HG03095 (cell line): ENCODE measurements at regions not wholly inside any gene's neighbourhood (a gene's known extent, or its start where the extent isn't known, plus 50 kb on each side); places are given as distances from the start of the nearest gene placed in this dataset.

Experiments
- ATAC-seq: cut with Tn5 transposase; IDR thresholded peaks from one replicate; pipeline ENCODE4 v1.9.1; 2021; ENCODE audit warnings: moderate library complexity; ENCODE audit not compliant: unreplicated experiment

DNA sequence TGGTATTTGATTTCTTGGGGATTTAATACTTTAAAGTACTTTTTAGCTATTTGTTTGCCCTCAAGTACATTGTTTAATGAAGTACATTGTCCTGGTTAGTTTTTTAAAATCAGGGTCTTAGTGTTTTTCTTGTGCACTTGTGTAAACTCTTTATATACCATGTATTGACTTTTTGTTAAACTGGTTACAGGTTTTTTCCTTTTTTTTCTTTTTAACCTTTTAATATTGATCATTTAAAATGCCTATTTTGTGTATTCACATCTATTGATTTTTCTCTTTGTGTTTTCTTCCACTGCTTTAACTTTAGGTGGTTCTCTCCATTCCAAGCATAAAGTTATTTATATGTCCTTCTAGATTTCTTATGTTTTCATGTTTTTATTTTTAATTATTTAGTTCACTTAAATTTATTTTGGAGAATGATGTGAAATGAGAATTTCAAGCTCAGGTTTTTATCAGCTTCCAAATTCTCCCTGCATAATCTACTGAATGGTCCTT, 84.5 kb upstream of the MYCN start:
- ATAC-seq, result no peak

- no peak for ATAC-seq
Observed at GRCh38 chr2:15856318-15856717, 84.0 kb upstream of the MYCN start.

- ATAC-seq, result no peak
Observed at GRCh38 chr2:15858466-15858865, 81.9 kb upstream of the MYCN start.

DNA sequence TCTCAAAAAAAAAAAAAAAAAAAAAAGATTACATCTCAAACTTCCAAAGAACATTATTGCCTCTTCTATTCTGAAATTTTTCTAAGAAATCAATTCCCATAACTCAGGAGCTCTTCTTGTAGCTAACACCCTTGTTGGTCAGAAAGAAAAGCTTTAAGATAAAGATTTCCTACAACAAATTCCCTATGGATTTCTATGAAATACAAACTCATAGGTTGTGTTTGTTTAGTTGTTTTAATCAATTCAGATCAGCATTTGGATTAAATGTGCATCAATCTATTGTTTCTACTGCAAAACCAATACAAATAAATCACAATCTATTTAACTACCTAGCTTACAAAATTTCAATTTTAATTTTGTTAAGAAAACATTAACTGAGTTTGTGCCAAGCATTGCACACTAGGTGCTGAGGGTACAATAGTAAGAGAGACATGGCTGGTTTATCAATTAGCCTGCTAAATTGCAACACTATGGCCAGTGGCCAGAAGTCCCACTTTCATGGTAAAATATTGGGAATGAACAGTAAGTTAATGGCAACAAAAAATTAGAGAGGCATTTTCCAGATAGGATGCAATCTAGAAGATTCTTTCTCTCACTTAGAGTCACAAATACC, 80.2 kb upstream of the MYCN start:
- ATAC-seq, result no peak

DNA sequence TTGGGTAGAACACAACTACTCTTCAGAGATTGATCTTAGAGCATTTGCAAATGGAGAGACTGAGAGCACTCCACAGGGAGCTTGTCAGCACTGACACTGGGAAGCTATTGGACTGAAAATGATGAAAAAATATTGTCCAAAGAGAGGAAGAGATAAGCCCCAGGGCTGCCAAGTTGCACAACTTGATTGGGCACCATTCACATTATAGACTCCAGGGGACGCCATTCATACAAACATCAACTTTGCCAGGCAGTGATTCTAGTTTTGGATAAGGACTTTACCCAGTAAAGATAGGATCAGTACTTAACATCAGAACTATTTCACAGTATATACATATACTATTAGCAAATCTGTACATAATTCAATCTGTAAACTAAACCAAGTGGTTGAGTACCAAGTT, 79.6 kb upstream of the MYCN start:
- no peak for ATAC-seq

DNA sequence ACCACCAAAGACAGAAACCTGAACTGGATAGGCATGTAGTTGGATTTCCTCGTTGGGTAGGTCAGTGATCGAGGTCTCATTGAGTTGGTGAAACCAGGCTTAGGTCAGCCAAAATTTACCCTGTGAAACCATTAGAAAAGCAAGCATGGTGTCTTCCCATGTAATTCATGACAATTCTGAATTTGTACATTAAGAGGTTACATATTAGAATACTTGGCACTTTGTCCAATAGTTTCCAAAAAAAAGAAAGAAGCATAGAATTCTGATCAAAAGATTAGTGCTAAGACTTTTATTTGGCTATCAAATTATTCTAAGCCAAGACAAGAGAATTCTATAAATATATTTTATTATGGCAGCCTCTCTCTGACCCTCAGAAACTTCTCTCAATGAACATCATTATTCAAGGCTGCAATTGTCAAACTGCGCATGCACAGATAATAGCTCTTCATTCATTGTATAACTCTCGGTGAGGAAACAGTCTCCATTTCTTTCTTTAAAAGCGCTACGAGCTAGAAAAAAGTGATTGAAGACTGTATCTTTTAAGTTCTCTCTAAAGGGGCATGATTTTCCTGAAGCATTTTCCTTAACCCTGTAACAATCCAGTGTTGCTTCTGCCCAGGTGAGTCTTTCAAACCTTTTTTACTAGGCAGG, 79.1 kb upstream of the MYCN start:
- no peak for ATAC-seq

- no peak for ATAC-seq
Observed at GRCh38 chr2:15861898-15862297, 78.5 kb upstream of the MYCN start.

GRCh38 chr2:15863089-15863488, 77.3 kb upstream of the MYCN start:
- no peak for ATAC-seq

DNA sequence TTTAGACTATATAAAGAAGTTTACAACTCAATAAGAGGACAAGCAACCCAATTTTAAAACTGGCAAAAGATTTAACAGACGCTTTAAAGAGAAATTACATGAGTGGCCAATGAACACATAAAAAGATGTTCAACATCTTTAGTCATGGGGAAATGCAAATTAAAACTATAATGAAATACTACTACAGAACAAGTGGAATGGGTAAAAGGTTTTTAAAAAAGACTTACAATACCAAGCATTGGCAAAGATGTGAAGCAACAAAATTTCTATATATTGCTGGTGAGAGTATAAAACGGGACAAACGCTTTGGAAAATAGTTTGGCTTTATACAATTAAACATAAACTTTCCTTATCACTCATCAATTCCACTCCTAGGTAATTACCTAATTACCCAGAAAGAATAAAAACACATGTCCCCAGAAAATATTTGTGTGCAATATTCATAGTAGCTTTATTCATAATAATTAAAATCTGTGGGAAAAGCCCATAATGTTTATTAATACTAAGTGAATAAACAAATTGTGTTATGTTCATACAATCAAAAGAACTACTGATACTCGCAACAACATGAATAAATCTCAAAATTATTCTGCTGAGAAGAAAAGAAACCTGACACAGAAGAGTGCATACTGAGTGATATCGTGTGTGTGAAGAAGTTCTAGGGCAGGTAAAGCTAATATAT, 76.7 kb upstream of the MYCN start:
- no peak for ATAC-seq

GRCh38 chr2:15864176-15864769, 76.1 kb upstream of the MYCN start:
- ATAC-seq, result no peak

DNA sequence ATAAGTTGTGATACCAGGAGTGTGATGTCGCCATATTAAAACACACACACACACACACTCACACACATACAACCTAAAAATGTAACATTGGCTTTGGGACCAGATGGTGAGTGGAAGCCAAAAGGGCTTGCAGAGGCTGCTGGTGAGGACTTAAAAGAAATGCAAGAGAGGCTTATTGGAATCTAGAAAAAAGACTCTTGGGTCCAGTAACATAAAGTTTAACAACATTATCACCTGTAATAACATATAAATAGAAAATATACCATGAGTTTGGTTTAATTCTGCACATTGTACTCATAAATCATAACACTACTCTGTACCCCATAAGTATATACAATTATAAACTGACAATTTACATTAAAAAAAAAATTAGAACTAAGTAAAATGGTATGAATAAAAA, 74.4 kb upstream of the MYCN start:
- ATAC-seq, result no peak

DNA sequence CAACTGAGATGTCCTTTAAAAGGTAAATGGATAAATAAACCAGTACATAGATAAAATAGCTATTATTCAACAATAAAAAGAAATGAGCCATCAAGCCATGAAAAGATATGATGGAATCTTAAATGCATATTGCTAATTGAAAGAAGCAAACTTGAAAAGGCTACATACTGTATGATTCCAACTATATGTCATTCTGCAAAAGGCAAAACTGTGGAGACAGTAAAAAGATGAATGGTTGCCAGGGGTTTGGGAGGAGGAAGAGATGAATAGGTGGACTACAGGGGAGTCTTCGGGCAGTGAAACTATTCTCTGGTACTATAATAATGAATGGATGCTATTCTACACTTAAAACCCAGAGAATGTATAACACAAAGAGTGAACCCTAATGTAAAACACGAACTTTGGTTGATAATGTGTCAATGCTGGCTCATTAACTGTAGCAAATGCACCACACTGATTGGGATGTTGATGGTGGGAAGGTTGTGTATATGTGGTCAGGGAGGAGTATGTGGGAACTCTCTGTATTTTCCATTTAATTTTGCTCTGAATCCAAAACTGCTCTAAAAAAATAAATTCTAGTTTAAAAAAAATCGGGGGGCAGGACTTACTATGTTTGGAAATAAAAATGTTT, 73.7 kb upstream of the MYCN start:
- ATAC-seq, result no peak

DNA sequence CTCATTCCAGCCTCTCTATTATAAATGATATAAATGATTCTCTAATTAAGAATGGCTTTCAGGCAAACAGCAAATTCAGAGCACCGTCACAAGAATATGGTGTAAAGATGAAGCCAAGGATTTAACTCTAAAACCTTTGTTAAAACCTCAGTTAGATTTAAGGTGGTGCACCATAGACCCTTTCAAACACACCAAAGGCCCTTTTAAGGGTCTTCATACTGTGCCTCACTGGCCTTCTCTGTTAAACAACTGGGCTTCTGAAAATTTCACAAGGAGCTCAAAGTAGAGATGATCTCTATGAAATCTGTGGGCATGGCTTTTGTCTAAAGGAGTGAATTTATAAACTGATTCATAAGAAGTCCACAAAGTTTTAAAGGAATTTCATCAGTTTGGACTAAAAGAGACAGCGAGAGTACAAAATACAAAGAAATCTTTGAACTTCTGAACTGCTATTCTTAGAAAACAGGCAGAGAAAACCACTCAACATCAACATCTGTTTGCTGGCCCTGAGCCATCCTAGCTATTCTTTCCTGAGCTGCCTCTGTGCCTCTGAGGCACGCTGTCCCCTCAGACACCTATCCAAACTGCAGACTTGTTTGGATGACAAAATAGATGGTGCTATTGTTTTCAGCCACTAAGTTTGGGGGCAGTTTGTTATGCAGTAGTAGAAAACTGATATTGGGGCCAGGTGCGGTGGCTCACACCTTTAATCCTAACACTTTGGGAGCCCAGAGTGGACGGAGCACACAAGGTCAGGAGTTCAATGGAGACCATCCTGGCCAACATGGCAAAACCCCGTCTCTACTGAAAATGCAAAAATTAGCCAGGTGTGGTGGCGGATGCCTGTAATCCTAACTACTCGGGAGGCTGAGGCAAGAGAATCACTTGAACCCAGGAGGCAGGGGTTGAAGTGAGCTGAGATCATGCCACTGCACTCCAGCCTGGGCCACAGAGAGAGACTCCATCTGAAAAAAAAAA, 72.9 kb upstream of the MYCN start:
- ATAC-seq, result no peak

GRCh38 chr2:15868186-15868585, 72.2 kb upstream of the MYCN start:
- ATAC-seq, result no peak

DNA sequence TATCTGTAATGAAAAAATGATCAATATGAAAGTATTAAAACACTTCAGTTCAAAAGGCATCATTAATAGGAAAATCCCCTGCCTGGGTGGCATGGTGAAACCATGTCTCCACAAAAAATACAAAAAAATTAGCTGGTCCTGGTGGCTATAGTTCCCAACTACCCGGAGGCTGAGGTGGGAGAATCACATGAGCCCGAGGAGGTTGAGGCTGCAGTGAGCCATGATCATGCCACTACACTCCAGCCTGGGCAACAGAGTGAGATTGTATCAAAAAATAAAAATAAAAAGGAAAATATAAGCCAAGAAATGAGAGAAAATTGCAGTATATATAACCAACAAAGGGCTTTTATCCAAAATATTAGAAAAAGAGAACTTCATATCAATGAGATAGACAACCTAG, 71.6 kb upstream of the MYCN start:
- no peak for ATAC-seq

DNA sequence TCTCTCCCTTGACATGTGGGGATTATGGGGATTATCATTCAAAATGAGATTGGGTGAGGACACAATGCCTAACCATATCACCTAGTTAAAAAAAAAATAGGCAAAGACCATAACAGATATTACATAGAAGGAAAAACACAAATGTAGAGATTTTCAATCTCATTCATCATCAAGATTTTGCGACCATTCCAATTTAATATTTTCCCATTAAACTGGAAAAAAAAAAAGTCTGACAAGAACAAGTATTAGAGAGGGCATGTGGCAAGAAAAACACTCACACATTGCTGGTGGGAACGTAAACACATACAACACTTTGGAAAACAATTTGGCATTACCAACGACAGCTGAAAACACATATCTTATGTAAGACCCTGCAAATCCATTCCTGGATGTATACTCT, 71.0 kb upstream of the MYCN start:
- ATAC-seq, result no peak

DNA sequence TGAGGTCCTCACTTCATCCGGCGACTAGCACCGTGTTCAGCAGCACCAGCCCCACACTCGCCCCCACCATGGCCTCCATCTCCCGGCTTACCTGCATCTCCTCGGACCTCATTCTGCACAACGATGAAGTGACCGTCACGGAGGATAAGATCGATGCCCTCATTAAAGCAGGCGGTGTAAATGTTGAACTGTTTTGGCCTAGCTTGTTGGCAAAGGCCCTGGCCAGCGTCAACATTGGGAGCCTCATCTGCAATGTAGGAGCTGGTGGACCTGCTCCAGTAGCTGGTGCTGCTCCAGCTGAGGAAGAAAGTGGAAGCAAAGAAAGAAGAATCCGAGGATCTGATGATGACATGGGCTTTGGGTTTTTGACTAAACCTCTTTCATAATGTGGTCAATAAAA, 70.5 kb upstream of the MYCN start:
- no peak for ATAC-seq

GRCh38 chr2:15870565-15870964, 69.8 kb upstream of the MYCN start:
- ATAC-seq, result no peak

GRCh38 chr2:15871239-15871783, 69.0 kb upstream of the MYCN start:
- ATAC-seq, result no peak

DNA sequence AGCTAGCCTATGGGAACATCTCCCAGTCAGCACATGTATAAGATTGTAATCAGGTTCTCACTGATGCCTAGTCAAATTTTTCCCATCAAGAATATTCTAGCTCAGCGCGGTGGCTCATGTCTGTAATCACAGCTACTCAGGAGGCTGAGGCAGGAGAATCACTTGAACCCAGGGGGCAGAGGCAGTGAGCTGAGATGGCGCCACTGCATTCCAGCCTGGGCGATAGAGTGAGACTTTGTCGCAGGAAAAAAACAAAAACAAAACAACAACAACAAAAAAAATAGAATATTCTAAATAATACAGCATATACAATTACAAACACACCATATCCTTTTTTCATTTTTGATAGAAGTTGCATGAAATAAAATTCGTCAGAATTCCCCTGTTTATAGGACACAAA, 67.5 kb upstream of the MYCN start:
- ATAC-seq, result no peak
